PC-9 (cell line): ENCODE measurements at regions not wholly inside any gene's neighbourhood (a gene's known extent, or its start where the extent isn't known, plus 50 kb on each side); places are given as distances from the start of the nearest gene placed in this dataset.
A peak's percentile ranks its signal among the peaks of the same experiment; 100 is the strongest.

Experiments used
- BruUV-seq: library from RNA; stranded (reverse); fragments of 400-500 nt; replicated peaks from 2 replicates; lab custom pipeline; 2021; lab: Mats Ljungman, UMichigan
- CTCF ChIA-PET: fragments of 300-600 bp; sonication (Branson Sonifier 250); formaldehyde crosslinking; loops from one replicate; lab custom pipeline; 2022; ENCODE audit warnings: antibody characterized with exemption; lab: Charles Lee
- POLR2A ChIA-PET: fragments of 300-600 bp; sonication (Branson Sonifier 250); formaldehyde crosslinking; loops from one replicate; lab custom pipeline; 2022; ENCODE audit warnings: antibody characterized with exemption; ENCODE audit not compliant: unreplicated experiment; lab: Charles Lee
- DNase-seq, 2 experiments: peaks; one replicate each; pipeline versions ENCODE4 v3.0.0 to v3.0.0-alpha.2; 2015 to 2022; ENCODE audit warnings: mixed read lengths in 1 of 2
- H2AFZ ChIP-seq: fragments of 200-600 bp; sonication (generic); 2 replicates; pipeline ENCODE4 v1.8.1; 2017; ENCODE audit warnings: antibody characterized with exemption
- H3F3A ChIP-seq: fragments of 200-600 bp; sonication (generic); 2 replicates; pipeline ENCODE4 v1.8.1; 2017; ENCODE audit warnings: antibody characterized with exemption, mild to moderate bottlenecking, low read depth; ENCODE audit not compliant: insufficient read depth
- H3K27ac ChIP-seq: fragments of 200-600 bp; sonication (generic); 2 replicates; pipeline ENCODE4 v1.6.1; 2016; ENCODE audit warnings: mixed run types
- H3K27me3 ChIP-seq: fragments of 200-600 bp; sonication (generic); 2 replicates; pipeline ENCODE4 v1.6.1; 2016; ENCODE audit warnings: low read depth, mixed run types; ENCODE audit not compliant: insufficient read depth
- H3K36me3 ChIP-seq: fragments of 200-600 bp; sonication (generic); 2 replicates; pipeline ENCODE4 v1.6.1; 2016; ENCODE audit warnings: low read depth, mixed run types
- H3K4me1 ChIP-seq: fragments of 200-600 bp; sonication (generic); replicated peaks from 2 replicates; pipeline ENCODE4 v1.6.1; 2016; ENCODE audit warnings: mixed run types; ENCODE audit not compliant: insufficient read depth
- H3K4me2 ChIP-seq: fragments of 200-600 bp; sonication (generic); 2 replicates; pipeline ENCODE4 v1.6.1; 2017; ENCODE audit warnings: mixed run types
- H3K4me3 ChIP-seq: fragments of 200-600 bp; sonication (generic); 2 replicates; pipeline ENCODE4 v1.6.1; 2016; ENCODE audit warnings: mixed run types
- H3K79me2 ChIP-seq: fragments of 200-600 bp; sonication (generic); 2 replicates; pipeline ENCODE4 v1.6.1; 2017; ENCODE audit warnings: low read depth, mixed run types
- H3K9me2 ChIP-seq: fragments of 200-600 bp; sonication (generic); 2 replicates; pipeline ENCODE4 v1.8.1; 2017; ENCODE audit warnings: mild to moderate bottlenecking; ENCODE audit not compliant: insufficient read depth
- H3K9me3 ChIP-seq: fragments of 200-600 bp; sonication (generic); 2 replicates; pipeline ENCODE4 v1.8.1; 2016; ENCODE audit warnings: low read depth; ENCODE audit not compliant: insufficient read depth
- H4K20me1 ChIP-seq: fragments of 200-600 bp; sonication (generic); 2 replicates; pipeline ENCODE4 v1.8.1; 2017; ENCODE audit not compliant: insufficient read depth
- EZH2 ChIP-seq: fragments of 200-600 bp; sonication (generic); IDR thresholded peaks from 2 replicates; pipeline ENCODE4 v1.8.0; 2017; ENCODE audit warnings: antibody characterized with exemption, low read depth
- intact Hi-C: fragments of 100-400 bp; cut with micrococcal nuclease; formaldehyde crosslinking; loops from one replicate; pipeline ENCODE4 v1.10.0; 2022; ENCODE audit not compliant: unreplicated experiment
- TF ChIP-seq, protein P1 (sequence below): fragments of 200-600 bp; sonication (generic); conservative IDR thresholded peaks from 2 replicates; pipeline ENCODE4 v1.6.1; 2017; ENCODE audit warnings: mixed run types, antibody characterized with exemption, mild to moderate bottlenecking, moderate library complexity

- H2AFZ ChIP-seq = no peak overlapping the region
- DNase-seq = peak in 1 of 2 experiments; percentile 3
These were observed 52.2 kb upstream of the MKI67 start for GRCh38 chr10:128178302-128178958.

GRCh38 chr10:128180843-128181242 is 54.6 kb upstream of the MKI67 start:
- intact Hi-C loops = no loop called here
- Histone ChIP-seq H3K9me3 (no peaks in the 10 kb centered on the region), H3K4me1 (no peaks in the 10 kb centered on the region), H3K4me3 (no peak overlapping the region), H2AFZ (no peak overlapping the region), H3K4me2 (no peak overlapping the region), H3F3A (no peaks in the 10 kb centered on the region), H4K20me1 (no peaks in the 10 kb centered on the region), H3K9me2 (no peaks in the 10 kb centered on the region), H3K27ac (no peak overlapping the region), H3K36me3 (no peaks in the 10 kb centered on the region), H3K79me2 (no peaks in the 10 kb centered on the region), H3K27me3 (peaks cover 28% of the 10 kb centered on the region; the same call in 1 of the 2 replicates)
- POLR2A ChIA-PET = no interaction called here
- no TSS peak for BruUV-seq
- CTCF ChIA-PET = no interaction called here
- TF ChIP-seq, protein P1, sequence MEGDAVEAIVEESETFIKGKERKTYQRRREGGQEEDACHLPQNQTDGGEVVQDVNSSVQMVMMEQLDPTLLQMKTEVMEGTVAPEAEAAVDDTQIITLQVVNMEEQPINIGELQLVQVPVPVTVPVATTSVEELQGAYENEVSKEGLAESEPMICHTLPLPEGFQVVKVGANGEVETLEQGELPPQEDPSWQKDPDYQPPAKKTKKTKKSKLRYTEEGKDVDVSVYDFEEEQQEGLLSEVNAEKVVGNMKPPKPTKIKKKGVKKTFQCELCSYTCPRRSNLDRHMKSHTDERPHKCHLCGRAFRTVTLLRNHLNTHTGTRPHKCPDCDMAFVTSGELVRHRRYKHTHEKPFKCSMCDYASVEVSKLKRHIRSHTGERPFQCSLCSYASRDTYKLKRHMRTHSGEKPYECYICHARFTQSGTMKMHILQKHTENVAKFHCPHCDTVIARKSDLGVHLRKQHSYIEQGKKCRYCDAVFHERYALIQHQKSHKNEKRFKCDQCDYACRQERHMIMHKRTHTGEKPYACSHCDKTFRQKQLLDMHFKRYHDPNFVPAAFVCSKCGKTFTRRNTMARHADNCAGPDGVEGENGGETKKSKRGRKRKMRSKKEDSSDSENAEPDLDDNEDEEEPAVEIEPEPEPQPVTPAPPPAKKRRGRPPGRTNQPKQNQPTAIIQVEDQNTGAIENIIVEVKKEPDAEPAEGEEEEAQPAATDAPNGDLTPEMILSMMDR = no peak
- TF ChIP-seq EZH2 = no peak
- DNase-seq = no peak

More at GRCh38 chr10:128178302-128178958, 52.2 kb upstream of the MKI67 start:
- Histone ChIP-seq H3K79me2 (no peaks in the 10 kb centered on the region), H4K20me1 (no peaks in the 10 kb centered on the region), H3K27me3 (peaks cover 22% of the 10 kb centered on the region; the same call in 1 of the 2 replicates), H3K27ac (no peak overlapping the region), H3F3A (no peaks in the 10 kb centered on the region), H3K36me3 (no peaks in the 10 kb centered on the region), H3K4me3 (no peak overlapping the region), H3K4me1 (no peaks in the 10 kb centered on the region), H3K9me2 (no peaks in the 10 kb centered on the region), H3K4me2 (no peak overlapping the region), H3K9me3 (no peaks in the 10 kb centered on the region)
- ChIA-PET CTCF (interaction anchor here (0.6 kb wide), 1 partner anchor 40 kb away, joined by 6 read pairs; no protein-coding TSS in a partner anchor), POLR2A (no interaction called here)
- no peak for TF ChIP-seq EZH2
- TF ChIP-seq, protein P1 = peak; percentile 48
- BruUV-seq = no TSS peak
- intact Hi-C loops = no loop called here

DNA sequence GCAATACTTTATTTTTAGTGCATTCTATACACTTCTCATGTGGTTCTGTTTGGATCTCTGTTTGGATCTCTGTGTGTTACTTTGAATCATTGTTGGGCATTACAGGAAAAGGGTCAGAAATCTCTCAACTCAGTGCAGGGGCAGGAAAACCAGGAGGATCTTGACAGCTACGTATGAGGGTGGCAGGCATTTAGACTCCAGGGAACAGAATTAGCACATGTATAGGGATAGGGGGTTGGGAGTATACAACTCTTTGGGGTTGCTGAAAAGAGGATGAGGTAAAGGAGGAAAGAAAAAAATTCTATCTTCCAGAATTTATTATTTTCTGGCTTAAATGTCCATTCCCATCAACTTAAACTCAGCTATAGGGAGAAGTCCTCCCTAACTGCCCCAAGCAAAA is 59.4 kb upstream of the MKI67 start:
- H3K9me3 ChIP-seq = no peaks in the 10 kb centered on the region
- H3K27me3 ChIP-seq = peaks cover 32% of the 10 kb centered on the region; the same call in 1 of the 2 replicates
- no TSS peak for BruUV-seq
- no peak overlapping the region for H2AFZ ChIP-seq
- TF ChIP-seq, protein P1 = no peak
- TF ChIP-seq EZH2 = no peak
- no peaks in the 10 kb centered on the region for H3F3A ChIP-seq
- H3K9me2 ChIP-seq = no peaks in the 10 kb centered on the region
- no peak overlapping the region for H3K4me3 ChIP-seq
- no peaks in the 10 kb centered on the region for H3K36me3 ChIP-seq
- no peak for DNase-seq
- H4K20me1 ChIP-seq = no peaks in the 10 kb centered on the region
- POLR2A ChIA-PET = no interaction called here
- H3K27ac ChIP-seq = no peak overlapping the region
- CTCF ChIA-PET = no interaction called here
- no peaks in the 10 kb centered on the region for H3K4me1 ChIP-seq
- H3K79me2 ChIP-seq = no peaks in the 10 kb centered on the region
- H3K4me2 ChIP-seq = no peak overlapping the region
- intact Hi-C loops = no loop called here
